ENCODE measurements at regions not wholly inside any gene's neighbourhood (a gene's known extent, or its start where the extent isn't known, plus 50 kb on each side); places are given as distances from the start of the nearest gene placed in this dataset.
"Not testable (repeated sequence)": the region's sequence is repeated elsewhere in the genome, so short reads cannot be mapped to it uniquely, and the experiment has no call there.

GRCh38 chr17:70523426-70523825 lies 354.1 kb downstream of the KCNJ2 start:
- no peak for TF ChIP-seq CTCF (IDR thresholded peaks at IDR 0.05; ENCODE audit: partially characterized antibody, unreplicated experiment)
- no peak for DNase-seq
- no peaks in the 10 kb centered on the region for H3K9me3 Mint-ChIP-seq (ENCODE audit: unreplicated experiment)
- no peak overlapping the region for H3K4me3 Mint-ChIP-seq (ENCODE audit: unreplicated experiment)
- H3K4me1 Mint-ChIP-seq (ENCODE audit: low read depth, unreplicated experiment), result no peaks in the 10 kb centered on the region
- no peak overlapping the region for H3K27ac Mint-ChIP-seq (ENCODE audit: unreplicated experiment)
- H3K36me3 Mint-ChIP-seq (ENCODE audit: unreplicated experiment), result no peaks in the 10 kb centered on the region
- H3K27me3 Mint-ChIP-seq (ENCODE audit: unreplicated experiment), result no peaks in the 10 kb centered on the region

- not testable (repeated sequence) for H3K27ac Mint-ChIP-seq (ENCODE audit: unreplicated experiment); H3K4me1 Mint-ChIP-seq (ENCODE audit: low read depth, unreplicated experiment); H3K27me3 Mint-ChIP-seq (ENCODE audit: unreplicated experiment); H3K4me3 Mint-ChIP-seq (ENCODE audit: unreplicated experiment); H3K9me3 Mint-ChIP-seq (ENCODE audit: unreplicated experiment); DNase-seq; H3K36me3 Mint-ChIP-seq (ENCODE audit: unreplicated experiment)
Observed at GRCh38 chr17:70525035-70525434, 355.7 kb downstream of the KCNJ2 start.

GRCh38 chr17:70525961-70526360 lies 356.6 kb downstream of the KCNJ2 start:
- no peak for TF ChIP-seq CTCF (IDR thresholded peaks at IDR 0.05; ENCODE audit: partially characterized antibody, unreplicated experiment)
- H3K27me3 Mint-ChIP-seq (ENCODE audit: unreplicated experiment), result no peaks in the 10 kb centered on the region
- H3K9me3 Mint-ChIP-seq (ENCODE audit: unreplicated experiment), result no peaks in the 10 kb centered on the region
- H3K36me3 Mint-ChIP-seq (ENCODE audit: unreplicated experiment), result no peaks in the 10 kb centered on the region
- no peak for DNase-seq
- no peaks in the 10 kb centered on the region for H3K4me1 Mint-ChIP-seq (ENCODE audit: low read depth, unreplicated experiment)
- no peak overlapping the region for H3K27ac Mint-ChIP-seq (ENCODE audit: unreplicated experiment)
- H3K4me3 Mint-ChIP-seq (ENCODE audit: unreplicated experiment), result no peak overlapping the region

GRCh38 chr17:70527364-70527888 lies 358.1 kb downstream of the KCNJ2 start:
- no peaks in the 10 kb centered on the region for H3K4me1 Mint-ChIP-seq (ENCODE audit: low read depth, unreplicated experiment)
- H3K9me3 Mint-ChIP-seq (ENCODE audit: unreplicated experiment), result no peaks in the 10 kb centered on the region
- no peak for DNase-seq
- no peak for TF ChIP-seq CTCF (IDR thresholded peaks at IDR 0.05; ENCODE audit: partially characterized antibody, unreplicated experiment)
- no peaks in the 10 kb centered on the region for H3K27me3 Mint-ChIP-seq (ENCODE audit: unreplicated experiment)
- no peak overlapping the region for H3K27ac Mint-ChIP-seq (ENCODE audit: unreplicated experiment)
- H3K36me3 Mint-ChIP-seq (ENCODE audit: unreplicated experiment), result no peaks in the 10 kb centered on the region
- no peak overlapping the region for H3K4me3 Mint-ChIP-seq (ENCODE audit: unreplicated experiment)

- no peak overlapping the region for H3K4me3 Mint-ChIP-seq (ENCODE audit: unreplicated experiment)
- no peak overlapping the region for H3K27ac Mint-ChIP-seq (ENCODE audit: unreplicated experiment)
- H3K4me1 Mint-ChIP-seq (ENCODE audit: low read depth, unreplicated experiment), result no peaks in the 10 kb centered on the region
- TF ChIP-seq CTCF (IDR thresholded peaks at IDR 0.05; ENCODE audit: partially characterized antibody, unreplicated experiment), result no peak
- no peak for DNase-seq
- H3K36me3 Mint-ChIP-seq (ENCODE audit: unreplicated experiment), result no peaks in the 10 kb centered on the region
- no peaks in the 10 kb centered on the region for H3K9me3 Mint-ChIP-seq (ENCODE audit: unreplicated experiment)
- H3K27me3 Mint-ChIP-seq (ENCODE audit: unreplicated experiment), result no peaks in the 10 kb centered on the region
Observed at GRCh38 chr17:70533427-70533826, 364.1 kb downstream of the KCNJ2 start.

- Mint-ChIP-seq H3K9me3 (ENCODE audit: unreplicated experiment) (no peaks in the 10 kb centered on the region), H3K27me3 (ENCODE audit: unreplicated experiment) (no peaks in the 10 kb centered on the region), H3K4me3 (ENCODE audit: unreplicated experiment) (no peak overlapping the region), H3K4me1 (ENCODE audit: low read depth, unreplicated experiment) (no peaks in the 10 kb centered on the region), H3K27ac (ENCODE audit: unreplicated experiment) (no peak overlapping the region), H3K36me3 (ENCODE audit: unreplicated experiment) (no peaks in the 10 kb centered on the region)
- TF ChIP-seq CTCF (IDR thresholded peaks at IDR 0.05; ENCODE audit: partially characterized antibody, unreplicated experiment), result no peak
- no peak for DNase-seq
Observed at GRCh38 chr17:70535986-70536385, 366.7 kb downstream of the KCNJ2 start.

Data from glutamatergic neuron (in vitro differentiated cells).